ENCODE measurements at regions not wholly inside any gene's neighbourhood (a gene's known extent, or its start where the extent isn't known, plus 50 kb on each side); places are given as distances from the start of the nearest gene placed in this dataset.

GRCh38 chr2:234331566-234331965, 165.3 kb downstream of the ARL4C start:
- TF ChIP-seq, protein P1, sequence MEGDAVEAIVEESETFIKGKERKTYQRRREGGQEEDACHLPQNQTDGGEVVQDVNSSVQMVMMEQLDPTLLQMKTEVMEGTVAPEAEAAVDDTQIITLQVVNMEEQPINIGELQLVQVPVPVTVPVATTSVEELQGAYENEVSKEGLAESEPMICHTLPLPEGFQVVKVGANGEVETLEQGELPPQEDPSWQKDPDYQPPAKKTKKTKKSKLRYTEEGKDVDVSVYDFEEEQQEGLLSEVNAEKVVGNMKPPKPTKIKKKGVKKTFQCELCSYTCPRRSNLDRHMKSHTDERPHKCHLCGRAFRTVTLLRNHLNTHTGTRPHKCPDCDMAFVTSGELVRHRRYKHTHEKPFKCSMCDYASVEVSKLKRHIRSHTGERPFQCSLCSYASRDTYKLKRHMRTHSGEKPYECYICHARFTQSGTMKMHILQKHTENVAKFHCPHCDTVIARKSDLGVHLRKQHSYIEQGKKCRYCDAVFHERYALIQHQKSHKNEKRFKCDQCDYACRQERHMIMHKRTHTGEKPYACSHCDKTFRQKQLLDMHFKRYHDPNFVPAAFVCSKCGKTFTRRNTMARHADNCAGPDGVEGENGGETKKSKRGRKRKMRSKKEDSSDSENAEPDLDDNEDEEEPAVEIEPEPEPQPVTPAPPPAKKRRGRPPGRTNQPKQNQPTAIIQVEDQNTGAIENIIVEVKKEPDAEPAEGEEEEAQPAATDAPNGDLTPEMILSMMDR (conservative IDR thresholded peaks at IDR 0.05; ENCODE audit: low read depth in 2 of 2): no peak
- TF ChIP-seq EZH2 (IDR thresholded peaks at IDR 0.05; ENCODE audit: low read depth, unreplicated experiment) (no peak), ETS1 (IDR thresholded peaks at IDR 0.05) (no peak)
